Smooth muscle cell (in vitro differentiated cells): ENCODE measurements at regions not wholly inside any gene's neighbourhood (a gene's known extent, or its start where the extent isn't known, plus 50 kb on each side); places are given as distances from the start of the nearest gene placed in this dataset.

ENCODE experiments used
- DNase-seq: peaks from one replicate; lab custom pipeline; 2025; ENCODE audit not compliant: unreplicated experiment; lab: John Stamatoyannopoulos, UW
- H2AFZ ChIP-seq: fragments of 200-600 bp; sonication (generic); 2 replicates; pipeline ENCODE4 v1.6.0; 2016; ENCODE audit warnings: antibody characterized with exemption, low read depth, mild to moderate bottlenecking
- H3F3A ChIP-seq: fragments of 200-600 bp; sonication (generic); 2 replicates; pipeline ENCODE4 v1.6.0; 2017; ENCODE audit warnings: antibody characterized with exemption, low read depth
- H3K27ac ChIP-seq: fragments of 200-600 bp; sonication (generic); 2 replicates; pipeline ENCODE4 v1.5.1; 2016; ENCODE audit warnings: low read depth, mild to moderate bottlenecking
- H3K27me3 ChIP-seq: fragments of 200-600 bp; sonication (generic); 2 replicates; pipeline ENCODE4 v1.6.1; 2016; ENCODE audit warnings: low read depth, mild to moderate bottlenecking
- H3K36me3 ChIP-seq: fragments of 200-600 bp; sonication (generic); 2 replicates; pipeline ENCODE4 v1.5.1; 2016; ENCODE audit warnings: low read depth
- H3K4me1 ChIP-seq: fragments of 200-600 bp; sonication (generic); 2 replicates; pipeline ENCODE4 v1.5.1; 2016; ENCODE audit warnings: low read depth
- H3K4me2 ChIP-seq: fragments of 200-600 bp; sonication (generic); 2 replicates; pipeline ENCODE4 v1.6.0; 2016; ENCODE audit warnings: mild to moderate bottlenecking
- H3K4me3 ChIP-seq: fragments of 200-600 bp; sonication (generic); 2 replicates; pipeline ENCODE4 v1.5.1; 2016; ENCODE audit warnings: mild to moderate bottlenecking
- H3K79me2 ChIP-seq: fragments of 200-600 bp; sonication (generic); 2 replicates; pipeline ENCODE4 v1.6.0; 2016; ENCODE audit warnings: low read depth, mild to moderate bottlenecking
- H3K9ac ChIP-seq: fragments of 200-600 bp; sonication (generic); 2 replicates; pipeline ENCODE4 v1.6.0; 2016; ENCODE audit warnings: low read depth
- H3K9me3 ChIP-seq: fragments of 200-600 bp; sonication (generic); replicated peaks from 2 replicates; pipeline ENCODE4 v1.5.1; 2016; ENCODE audit warnings: low read depth
- H4K20me1 ChIP-seq: fragments of 200-600 bp; sonication (generic); 2 replicates; pipeline ENCODE4 v1.6.0; 2016; ENCODE audit warnings: low read depth
- CTCF ChIP-seq: fragments of 200-600 bp; sonication (generic); IDR thresholded peaks from 2 replicates; pipeline ENCODE4 v1.5.1; 2017; ENCODE audit warnings: borderline replicate concordance, mild to moderate bottlenecking, antibody characterized with exemption; ENCODE audit not compliant: insufficient read depth, poor library complexity, severe bottlenecking
- WGBS: methylation state at CpG from one replicate; pipeline ENCODE4 v1.1.7; 2016; ENCODE audit warnings: low lambda C conversion rate; 5-methylcytosine and 5-hydroxymethylcytosine counted together

- Histone ChIP-seq H3K4me2 (no peak overlapping the region), H3K9me3 (no peaks in the 10 kb centered on the region), H3K9ac (no peak overlapping the region), H3F3A (no peaks in the 10 kb centered on the region), H3K27me3 (no peaks in the 10 kb centered on the region), H2AFZ (no peak overlapping the region), H3K4me1 (no peaks in the 10 kb centered on the region), H3K27ac (no peak overlapping the region), H3K36me3 (no peaks in the 10 kb centered on the region), H3K79me2 (no peaks in the 10 kb centered on the region), H4K20me1 (no peaks in the 10 kb centered on the region), H3K4me3 (no peak overlapping the region)
- DNase-seq: no peak
- WGBS: 85% methylated on average over 3 of the region's 3 CpGs
- no peak for TF ChIP-seq CTCF
These were observed 604.6 kb upstream of the MGAT4C start for GRCh38 chr12:86860776-86861175.

- DNase-seq: no peak
These were observed 596.3 kb upstream of the MGAT4C start for GRCh38 chr12:86852451-86852850.

GRCh38 chr12:86838711-86839110 lies 582.5 kb upstream of the MGAT4C start:
- H3K27ac ChIP-seq: no peak overlapping the region
- WGBS: 52% methylated on average over 4 of the region's 4 CpGs

More at GRCh38 chr12:86852451-86852850, 596.3 kb upstream of the MGAT4C start:
- Histone ChIP-seq H2AFZ (no peak overlapping the region), H3K79me2 (no peaks in the 10 kb centered on the region), H3K27ac (no peak overlapping the region), H3K4me3 (no peak overlapping the region), H3K36me3 (no peaks in the 10 kb centered on the region), H3K9me3 (no peaks in the 10 kb centered on the region), H3K4me2 (no peak overlapping the region), H3K4me1 (no peaks in the 10 kb centered on the region), H3F3A (no peaks in the 10 kb centered on the region), H3K27me3 (no peaks in the 10 kb centered on the region), H3K9ac (no peak overlapping the region), H4K20me1 (no peaks in the 10 kb centered on the region)
- whole genome bisulfite sequencing: 89% methylated on average over 1 of the region's 1 CpG
- no peak for TF ChIP-seq CTCF

More at GRCh38 chr12:86838711-86839110, 582.5 kb upstream of the MGAT4C start:
- Histone ChIP-seq H4K20me1 (no peaks in the 10 kb centered on the region), H3K27me3 (no peaks in the 10 kb centered on the region), H2AFZ (no peak overlapping the region), H3K4me3 (no peak overlapping the region), H3F3A (no peaks in the 10 kb centered on the region), H3K4me2 (no peak overlapping the region), H3K9ac (no peak overlapping the region), H3K36me3 (no peaks in the 10 kb centered on the region), H3K4me1 (no peaks in the 10 kb centered on the region), H3K79me2 (no peaks in the 10 kb centered on the region), H3K9me3 (no peaks in the 10 kb centered on the region)
- no peak for TF ChIP-seq CTCF
- no peak for DNase-seq
